GM23338 (cell line): ENCODE measurements at regions not wholly inside any gene's neighbourhood (a gene's known extent, or its start where the extent isn't known, plus 50 kb on each side); places are given as distances from the start of the nearest gene placed in this dataset.

Source experiments
- CREB1 ChIP-seq: fragments of 250-450 bp; sonication (Bioruptor Pico); IDR thresholded peaks from 2 replicates; pipeline ENCODE4 v1.5.0; 2020; ENCODE audit warnings: low read depth, mild to moderate bottlenecking, moderate library complexity
- CTCF ChIP-seq, 2 experiments: fragments of 200-600 bp in 1 of 2; sonication (generic) in 1 of 2; conservative IDR thresholded peaks; 2 replicates each; pipeline versions ENCODE4 v1.5.1 to v1.6.1; 2016 to 2017; ENCODE audit warnings: antibody characterized with exemption in 2 of 2, low read depth in 2 of 2, mild to moderate bottlenecking in 2 of 2, moderate library complexity in 1 of 2
- ETS1 ChIP-seq: IDR thresholded peaks from 2 replicates; pipeline ENCODE4 v1.6.1; 2016; ENCODE audit warnings: antibody characterized with exemption
- EZH2 ChIP-seq: fragments of 200-600 bp; sonication (generic); IDR thresholded peaks from one replicate; pipeline ENCODE4 v1.8.0; 2017; ENCODE audit warnings: antibody characterized with exemption, mild to moderate bottlenecking, low read depth; ENCODE audit not compliant: unreplicated experiment
- EZH2phosphoT487 ChIP-seq: fragments of 200-600 bp; sonication (generic); IDR thresholded peaks from one replicate; pipeline ENCODE4 v1.8.1; 2018; ENCODE audit warnings: antibody characterized with exemption; ENCODE audit not compliant: unreplicated experiment
- JUNB ChIP-seq: IDR thresholded peaks from one replicate; pipeline ENCODE4 v1.6.1; 2016; ENCODE audit warnings: antibody characterized with exemption; ENCODE audit not compliant: unreplicated experiment
- NANOG ChIP-seq: IDR thresholded peaks from 2 replicates; pipeline ENCODE4 v1.6.1; 2016; ENCODE audit warnings: antibody characterized with exemption, borderline replicate concordance
- POLR2AphosphoS5 ChIP-seq: IDR thresholded peaks from 2 replicates; pipeline ENCODE4 v1.6.1; 2016; ENCODE audit warnings: antibody characterized with exemption, low read depth
- REST ChIP-seq: IDR thresholded peaks from one replicate; pipeline ENCODE4 v1.6.1; 2018; ENCODE audit warnings: antibody characterized with exemption; ENCODE audit not compliant: unreplicated experiment
- ZNF462 ChIP-seq: fragments of 250-450 bp; sonication (Bioruptor Pico); IDR thresholded peaks from 2 replicates; pipeline ENCODE4 v1.5.0; 2020; ENCODE audit warnings: mild to moderate bottlenecking, moderate library complexity

- no peak for TF ChIP-seq EZH2
- no peak for TF ChIP-seq CTCF (conservative IDR thresholded peaks at IDR 0.05; ENCODE audit: low read depth in 2 of 2)
- TF ChIP-seq REST, result no peak
- no peak for TF ChIP-seq POLR2AphosphoS5
- TF ChIP-seq NANOG, result no peak
- TF ChIP-seq JUNB, result no peak
- no peak for TF ChIP-seq EZH2phosphoT487
- TF ChIP-seq CREB1 (CRISPR knock-in tag), result no peak
- TF ChIP-seq ZNF462 (CRISPR knock-in tag), result no peak
- TF ChIP-seq ETS1, result no peak
Observed at GRCh38 chr12:59839514-59839913, 243.7 kb downstream of the SLC16A7 start.
